ENCODE measurements at regions not wholly inside any gene's neighbourhood (a gene's known extent, or its start where the extent isn't known, plus 50 kb on each side); places are given as distances from the start of the nearest gene placed in this dataset.

DNA sequence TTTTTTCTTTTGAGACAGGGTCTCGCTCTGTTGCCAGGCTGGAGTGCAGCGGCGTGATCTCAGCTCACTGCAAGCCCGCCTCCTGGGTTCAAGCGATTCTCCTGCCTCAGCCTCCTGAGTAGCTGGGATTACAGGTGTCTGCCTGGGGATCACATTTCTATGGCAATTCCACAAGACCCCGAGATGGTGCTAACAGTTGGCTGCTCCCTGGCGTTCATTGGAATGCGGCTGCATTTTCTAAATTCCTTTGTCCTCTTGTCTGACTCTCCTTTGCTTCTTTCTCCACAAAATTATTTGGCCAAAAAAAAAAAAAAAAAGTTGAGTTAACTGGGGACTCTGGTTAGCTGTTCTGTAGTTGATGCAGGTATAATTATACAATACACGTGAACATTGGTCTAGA is 176.4 kb downstream of the ETS2 start:
- TF ChIP-seq GATA2 (IDR thresholded peaks at IDR 0.05; ENCODE audit: low read depth, low read length) (no peak), GATA3 (IDR thresholded peaks at IDR 0.05; ENCODE audit: low read depth, low read length) (no peak)

Data from SH-SY5Y (cell line).